Lung microvascular endothelial cell (primary cell): ENCODE measurements at regions not wholly inside any gene's neighbourhood (a gene's known extent, or its start where the extent isn't known, plus 50 kb on each side); places are given as distances from the start of the nearest gene placed in this dataset.
"Not testable (repeated sequence)": the region's sequence is repeated elsewhere in the genome, so short reads cannot be mapped to it uniquely, and the experiment has no call there.

Source experiments
- DNase-seq, 2 donors: peaks; one replicate each; pipeline versions ENCODE4 v3.0.0 to v3.0.0-alpha.2; 2010; ENCODE audit warnings: low read depth in 2 of 2

GRCh38 chr4:116328261-116328860 lies 757.0 kb downstream of the TRAM1L1 start:
- no peak for DNase-seq

GRCh38 chr4:116323606-116324005 lies 761.8 kb downstream of the TRAM1L1 start:
- DNase-seq: no peak

DNA sequence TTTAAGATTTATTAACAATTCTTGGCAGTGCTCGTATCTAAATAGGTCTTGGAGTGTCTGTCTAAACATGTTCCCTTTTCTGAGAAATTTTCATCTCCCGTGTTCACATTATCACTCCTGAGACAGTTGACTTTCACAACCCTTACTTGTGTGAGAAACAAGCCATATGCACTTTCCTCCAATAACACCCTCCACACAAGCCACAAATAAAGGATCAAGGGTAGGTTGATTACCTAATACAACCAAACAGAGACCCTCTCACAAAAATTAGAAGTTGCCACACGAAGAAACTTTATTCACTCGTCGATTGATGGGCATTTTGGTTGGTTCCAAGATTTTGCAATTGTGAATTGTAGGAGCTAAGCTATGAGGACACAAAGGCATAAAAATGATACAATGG lies 763.9 kb downstream of the TRAM1L1 start:
- DNase-seq: no peak

GRCh38 chr4:116320859-116321258 lies 764.5 kb downstream of the TRAM1L1 start:
- DNase-seq: no peak

DNA sequence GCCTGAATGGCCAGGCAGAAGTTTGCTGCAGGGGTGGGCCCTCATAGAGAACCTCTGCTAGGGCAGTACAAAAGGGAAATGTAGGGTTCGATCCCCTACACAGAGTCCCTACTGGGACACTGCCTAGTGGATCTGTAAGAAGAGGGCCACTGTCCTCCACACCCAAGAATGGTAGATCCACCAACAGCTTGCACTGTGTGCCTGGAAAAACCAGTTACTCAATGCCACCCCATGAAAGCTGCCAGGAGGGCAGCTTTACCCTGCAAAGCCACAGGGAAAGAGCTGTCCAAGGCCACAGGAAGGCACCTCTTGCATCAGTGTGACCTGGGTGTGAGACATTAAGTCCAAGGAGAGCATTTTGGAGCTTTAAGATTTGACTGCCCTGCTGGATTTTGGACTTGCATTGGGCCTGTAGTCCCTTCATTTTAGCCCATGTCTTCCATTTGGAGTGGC lies 781.6 kb downstream of the TRAM1L1 start:
- DNase-seq: no peak

DNA sequence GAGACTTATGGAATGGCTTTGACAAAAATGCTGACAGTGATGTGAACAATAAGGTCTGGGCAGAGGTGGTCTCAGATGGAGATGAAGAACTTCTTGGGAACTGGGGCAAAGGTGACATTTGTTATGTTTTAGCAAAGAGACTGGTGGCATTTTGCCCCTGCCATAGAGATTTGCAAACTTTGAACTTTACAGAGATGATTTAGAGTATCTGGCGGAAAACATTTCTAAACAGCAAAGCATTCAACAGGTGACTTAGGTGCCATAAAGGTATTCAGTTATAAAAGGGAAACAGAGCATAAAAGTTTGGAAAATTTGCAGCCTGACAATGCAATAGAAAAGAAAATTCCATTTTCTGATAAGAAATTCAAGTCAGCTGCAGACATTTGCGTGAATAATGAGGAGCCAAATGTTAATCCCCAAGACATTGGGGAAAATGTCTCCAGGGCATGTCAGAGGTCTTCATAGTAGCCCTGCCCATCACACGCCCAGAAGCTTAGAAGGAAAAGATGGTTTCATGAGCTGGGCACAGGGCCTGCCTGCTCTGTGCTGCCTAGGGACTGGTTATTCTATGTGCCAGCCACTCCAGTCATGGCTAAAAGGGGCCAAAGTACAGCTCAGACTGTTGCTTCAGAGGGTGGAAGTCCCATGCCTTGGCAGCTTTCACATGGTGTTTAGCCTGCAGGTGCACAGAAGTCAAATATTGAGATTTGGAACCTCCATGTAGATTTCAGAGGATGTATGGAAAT lies 782.2 kb downstream of the TRAM1L1 start:
- DNase-seq: no peak

DNA sequence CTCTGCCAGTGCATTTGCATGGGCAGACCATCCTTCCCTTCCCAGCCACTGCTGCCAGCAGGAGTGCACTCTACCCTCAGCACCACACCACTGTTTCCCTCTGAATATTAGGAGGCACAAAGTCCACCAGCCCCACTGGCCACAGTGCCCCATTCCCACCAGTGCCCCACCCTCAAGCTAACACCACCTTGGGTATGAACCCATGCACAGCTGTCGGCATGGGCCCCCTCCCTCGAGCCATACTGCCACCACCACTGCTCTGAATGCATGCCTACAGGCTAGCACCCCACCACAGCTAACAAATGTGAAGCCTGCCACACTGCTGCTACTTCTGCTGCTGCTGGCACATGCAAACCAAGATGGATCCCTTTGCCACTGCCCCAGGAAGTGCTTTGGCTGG lies 810.4 kb downstream of the TRAM1L1 start:
- no peak for DNase-seq

DNA sequence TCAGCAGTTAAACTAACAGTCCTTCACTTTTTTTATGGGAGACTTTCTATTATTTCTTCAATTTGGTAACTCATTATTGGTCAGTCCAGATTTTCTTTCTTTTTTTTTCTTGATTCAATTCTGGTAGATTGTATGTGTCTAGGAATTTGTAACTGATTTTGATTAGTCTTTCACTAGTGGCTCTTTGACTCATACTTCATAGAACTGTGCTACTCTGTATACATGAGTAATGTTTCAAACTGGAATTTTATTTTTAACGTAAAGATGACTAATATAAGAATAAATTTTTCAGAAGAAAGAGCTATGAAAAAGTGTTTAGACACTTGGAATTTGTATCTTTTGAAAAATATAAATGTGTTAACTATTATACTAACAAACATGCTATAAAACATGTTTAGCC lies 813.0 kb downstream of the TRAM1L1 start:
- DNase-seq: no peak

DNA sequence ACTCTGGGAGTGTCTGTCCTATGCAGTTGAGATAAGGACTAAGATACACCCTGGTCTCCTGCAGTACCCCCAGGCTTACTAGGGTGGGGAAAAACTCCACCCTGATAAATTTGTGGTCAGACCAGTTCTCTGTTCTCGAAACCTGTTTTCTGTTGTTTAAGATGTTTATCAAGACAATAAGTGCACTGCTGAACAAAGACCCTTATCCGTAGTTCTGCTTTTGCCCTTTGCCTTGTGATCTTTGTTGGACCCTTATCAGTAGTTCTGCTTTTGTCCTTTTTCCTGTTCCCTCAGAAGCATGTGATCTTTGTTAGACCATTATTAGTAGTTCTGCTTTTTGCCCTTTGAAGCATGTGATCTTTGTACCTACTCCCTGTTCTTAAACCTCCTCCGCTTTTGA lies 824.4 kb downstream of the TRAM1L1 start:
- not testable (repeated sequence) for DNase-seq

GRCh38 chr4:116244771-116245170 lies 840.6 kb downstream of the TRAM1L1 start:
- no peak for DNase-seq

DNA sequence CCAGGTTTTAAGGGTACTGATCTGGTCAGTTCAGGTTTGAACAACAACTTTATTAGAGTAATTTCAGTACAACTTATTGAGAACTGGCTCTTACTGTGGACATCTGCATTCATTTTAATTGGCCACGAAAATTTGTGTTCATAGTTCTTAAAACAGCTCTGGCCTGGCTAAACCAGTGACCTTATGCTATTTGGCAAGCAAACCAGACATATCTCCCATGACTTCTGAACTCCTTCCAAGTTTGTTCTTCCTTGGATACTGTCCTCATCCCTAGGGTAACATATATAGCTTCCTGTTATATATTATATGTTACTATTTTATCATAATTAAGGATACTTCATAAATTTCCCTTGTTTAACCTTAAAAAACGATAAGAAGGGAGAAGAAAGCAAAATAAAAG lies 841.9 kb downstream of the TRAM1L1 start:
- no peak for DNase-seq

DNA sequence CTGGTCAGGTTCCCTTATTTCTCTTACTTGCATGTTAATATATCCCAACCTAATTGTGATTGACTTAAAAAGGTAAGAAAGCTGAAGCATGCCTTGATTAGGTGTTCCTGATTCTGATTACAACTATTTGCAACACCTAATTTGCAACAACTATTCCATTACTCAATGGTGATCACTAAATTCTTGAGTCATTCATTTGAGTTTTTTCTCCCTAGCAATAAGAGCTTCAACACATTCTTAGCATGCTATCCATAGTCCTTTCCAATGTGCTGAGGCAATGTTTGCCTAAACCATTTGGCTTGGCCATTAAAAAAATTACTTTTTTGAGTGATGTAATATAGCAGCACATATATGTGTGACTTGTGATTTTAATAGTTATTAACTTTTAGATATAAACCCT lies 851.4 kb downstream of the TRAM1L1 start:
- no peak for DNase-seq

GRCh38 chr4:116231999-116232398 lies 853.4 kb downstream of the TRAM1L1 start:
- not testable (repeated sequence) for DNase-seq

DNA sequence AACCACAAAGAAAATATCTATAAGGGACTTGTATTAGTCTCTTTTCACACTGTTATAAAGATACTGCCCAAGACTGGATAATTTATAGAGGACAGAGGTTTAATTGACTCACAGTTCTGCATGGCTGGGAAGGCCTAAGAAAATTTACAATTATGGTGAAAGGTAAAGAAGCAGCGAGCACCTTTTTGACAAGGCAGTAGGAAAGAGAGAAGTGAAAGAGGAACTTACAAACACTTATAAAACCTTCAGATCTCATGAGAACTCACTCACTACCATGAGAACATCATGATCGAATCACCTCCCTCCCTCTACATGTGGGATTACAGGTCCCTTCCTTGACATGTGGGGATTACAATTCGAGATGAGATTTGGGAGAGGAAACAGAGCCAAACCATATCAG lies 856.0 kb downstream of the TRAM1L1 start:
- DNase-seq: no peak

DNA sequence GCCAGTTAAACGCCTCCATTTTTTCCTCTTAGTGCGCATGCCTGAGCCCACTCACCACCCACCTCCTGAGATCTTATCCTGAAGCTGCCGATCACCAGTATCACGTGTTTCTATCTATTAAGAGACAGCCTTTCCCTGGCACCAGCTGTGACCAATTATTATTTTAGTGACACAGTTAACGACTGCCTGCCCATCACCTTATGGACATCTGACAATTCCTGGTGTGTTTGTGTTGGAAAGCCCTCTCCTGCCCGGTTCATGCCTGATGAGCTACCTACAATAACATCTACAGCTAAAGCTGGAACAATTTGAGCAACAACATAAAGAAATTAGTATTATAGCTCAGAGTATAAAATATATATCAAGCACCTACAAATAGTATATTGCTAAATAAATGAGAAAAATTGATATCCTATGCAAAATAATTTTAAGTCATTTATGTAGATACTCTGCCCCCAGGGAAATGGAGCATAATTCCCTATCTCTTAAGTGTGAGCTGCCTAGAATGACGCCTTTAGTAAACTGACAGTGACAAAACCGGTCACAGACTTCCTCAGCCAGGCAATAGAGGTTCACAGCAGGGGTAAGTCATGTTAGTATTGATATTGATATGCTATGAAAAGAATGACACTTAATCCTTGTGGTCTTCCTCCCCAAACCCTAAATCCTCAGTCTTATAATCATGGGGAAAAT lies 862.2 kb downstream of the TRAM1L1 start:
- peak in 1 of 2 donors; percentile 17 for DNase-seq

- peak in 1 of 2 donors; percentile 1 for DNase-seq
These were observed 867.6 kb downstream of the TRAM1L1 start for GRCh38 chr4:116217781-116218180.

GRCh38 chr4:116215622-116216021 lies 869.8 kb downstream of the TRAM1L1 start:
- no peak for DNase-seq

DNA sequence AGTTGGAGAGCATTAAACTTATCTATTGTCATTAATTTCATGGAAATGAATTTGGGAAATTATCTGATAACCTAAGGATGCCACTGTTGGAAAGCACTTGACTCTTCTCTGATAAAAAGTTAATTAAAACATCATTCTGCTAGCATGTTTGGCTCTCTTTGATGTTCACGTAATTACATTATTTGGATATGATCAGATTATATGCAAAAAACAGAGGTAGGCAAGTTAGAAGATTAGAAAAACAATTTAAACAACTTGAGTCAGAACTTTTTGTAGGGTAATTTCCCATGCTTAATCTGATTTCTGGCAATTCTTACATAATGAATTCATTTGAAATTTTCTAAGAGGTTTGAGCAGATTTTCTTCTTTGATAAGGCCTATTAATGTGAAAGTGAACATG lies 882.9 kb downstream of the TRAM1L1 start:
- DNase-seq: no peak

DNA sequence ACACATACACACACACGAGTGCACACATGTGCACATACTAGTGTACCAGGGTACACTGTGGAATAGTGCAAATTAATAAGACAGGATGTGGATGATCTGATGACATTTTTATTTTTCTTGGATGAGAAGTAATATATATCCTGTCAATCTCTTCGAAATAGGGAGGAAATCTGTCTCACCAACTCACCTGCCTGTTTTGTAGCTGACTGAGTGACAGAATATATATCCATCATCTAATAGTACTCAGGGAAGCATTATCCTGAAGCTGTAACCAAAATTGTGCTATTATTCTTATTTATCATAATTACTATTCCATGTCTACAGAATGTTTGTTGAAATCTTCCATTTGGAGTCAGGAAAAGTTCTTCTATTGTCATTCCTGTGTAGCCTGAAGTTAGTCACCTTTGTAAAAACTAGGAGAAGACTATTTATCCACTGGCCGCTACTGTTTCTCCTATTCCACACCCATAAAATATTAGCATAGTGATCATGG lies 888.0 kb downstream of the TRAM1L1 start:
- no peak for DNase-seq

DNA sequence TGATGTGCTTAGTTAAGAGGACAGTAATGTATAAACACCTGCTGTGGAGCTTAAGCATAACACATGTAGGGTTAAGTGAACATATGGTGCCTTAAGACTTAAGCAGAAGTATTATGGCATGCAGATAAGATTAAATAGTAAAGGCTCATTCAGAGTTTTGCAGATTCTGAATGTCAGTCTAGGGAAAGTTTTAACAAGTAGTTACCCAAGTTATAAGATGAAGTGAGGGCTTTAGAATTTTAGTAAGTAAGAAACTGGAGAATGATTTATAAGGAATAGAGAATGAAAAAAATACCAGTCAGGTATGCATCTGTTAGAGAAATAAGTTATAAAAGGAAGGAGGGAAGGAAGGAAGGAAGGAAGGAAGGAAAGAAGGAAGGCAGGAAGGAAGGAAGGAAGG lies 902.1 kb downstream of the TRAM1L1 start:
- no peak for DNase-seq

- peak; percentile 3 to 22 for DNase-seq
These were observed 905.2 kb downstream of the TRAM1L1 start for GRCh38 chr4:116180157-116180601.

DNA sequence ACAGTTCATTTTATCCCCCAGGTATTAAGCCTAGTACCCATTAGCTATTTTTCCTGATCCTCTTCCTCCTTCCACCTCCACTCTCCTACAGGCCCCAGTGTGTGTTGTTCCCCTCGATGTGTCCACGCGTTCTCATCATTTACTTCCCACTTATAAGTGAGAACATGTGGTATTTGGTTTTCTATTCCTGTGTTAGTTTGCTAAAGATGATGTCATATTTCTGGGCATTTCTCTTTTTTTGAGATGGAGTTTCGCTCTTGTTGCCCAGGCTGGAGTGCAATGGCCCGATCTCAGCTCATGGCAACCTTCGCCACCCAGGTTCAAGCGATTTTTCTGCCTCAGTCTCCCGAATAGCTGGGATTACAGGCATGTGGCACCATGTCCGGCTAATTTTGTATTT lies 934.0 kb downstream of the TRAM1L1 start:
- DNase-seq: not testable (repeated sequence)
